ENCODE measurements at regions not wholly inside any gene's neighbourhood (a gene's known extent, or its start where the extent isn't known, plus 50 kb on each side); places are given as distances from the start of the nearest gene placed in this dataset.

DNA sequence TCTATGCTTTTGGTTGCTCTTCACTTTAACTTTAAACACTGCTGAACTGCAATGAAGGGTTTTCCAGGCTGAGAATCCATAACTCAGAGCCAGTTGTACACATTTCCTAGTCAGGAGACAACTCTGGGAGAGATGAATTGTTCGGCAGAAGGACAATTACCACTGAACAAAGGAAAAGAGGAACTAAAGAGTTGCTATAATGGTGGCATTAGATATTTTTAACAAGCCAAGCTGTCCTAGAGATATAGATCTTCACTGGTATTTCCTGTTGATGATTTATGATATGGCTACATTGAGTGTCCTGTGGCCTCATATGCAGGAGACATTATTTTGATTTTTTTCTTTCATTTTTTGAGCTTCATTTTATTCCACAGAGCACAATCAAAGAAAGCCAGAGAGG lies 219.1 kb upstream of the PCSK5 start:
- TF ChIP-seq EZH2 (IDR thresholded peaks at IDR 0.05; ENCODE audit: low read depth, unreplicated experiment) = no peak
- TF ChIP-seq, protein P1, sequence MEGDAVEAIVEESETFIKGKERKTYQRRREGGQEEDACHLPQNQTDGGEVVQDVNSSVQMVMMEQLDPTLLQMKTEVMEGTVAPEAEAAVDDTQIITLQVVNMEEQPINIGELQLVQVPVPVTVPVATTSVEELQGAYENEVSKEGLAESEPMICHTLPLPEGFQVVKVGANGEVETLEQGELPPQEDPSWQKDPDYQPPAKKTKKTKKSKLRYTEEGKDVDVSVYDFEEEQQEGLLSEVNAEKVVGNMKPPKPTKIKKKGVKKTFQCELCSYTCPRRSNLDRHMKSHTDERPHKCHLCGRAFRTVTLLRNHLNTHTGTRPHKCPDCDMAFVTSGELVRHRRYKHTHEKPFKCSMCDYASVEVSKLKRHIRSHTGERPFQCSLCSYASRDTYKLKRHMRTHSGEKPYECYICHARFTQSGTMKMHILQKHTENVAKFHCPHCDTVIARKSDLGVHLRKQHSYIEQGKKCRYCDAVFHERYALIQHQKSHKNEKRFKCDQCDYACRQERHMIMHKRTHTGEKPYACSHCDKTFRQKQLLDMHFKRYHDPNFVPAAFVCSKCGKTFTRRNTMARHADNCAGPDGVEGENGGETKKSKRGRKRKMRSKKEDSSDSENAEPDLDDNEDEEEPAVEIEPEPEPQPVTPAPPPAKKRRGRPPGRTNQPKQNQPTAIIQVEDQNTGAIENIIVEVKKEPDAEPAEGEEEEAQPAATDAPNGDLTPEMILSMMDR (conservative IDR thresholded peaks at IDR 0.05; ENCODE audit: low read depth in 2 of 2) = no peak
- TF ChIP-seq CREB1 (CRISPR knock-in tag; IDR thresholded peaks at IDR 0.05; ENCODE audit: low read depth) = no peak
- TF ChIP-seq JUNB (IDR thresholded peaks at IDR 0.05; ENCODE audit: unreplicated experiment) = no peak
- TF ChIP-seq POLR2AphosphoS5 (IDR thresholded peaks at IDR 0.05; ENCODE audit: low read depth) = no peak
- TF ChIP-seq NANOG (IDR thresholded peaks at IDR 0.05; ENCODE audit: borderline replicate concordance) = no peak
- no peak for TF ChIP-seq EZH2phosphoT487 (IDR thresholded peaks at IDR 0.05; ENCODE audit: unreplicated experiment)
- TF ChIP-seq, protein P2, sequence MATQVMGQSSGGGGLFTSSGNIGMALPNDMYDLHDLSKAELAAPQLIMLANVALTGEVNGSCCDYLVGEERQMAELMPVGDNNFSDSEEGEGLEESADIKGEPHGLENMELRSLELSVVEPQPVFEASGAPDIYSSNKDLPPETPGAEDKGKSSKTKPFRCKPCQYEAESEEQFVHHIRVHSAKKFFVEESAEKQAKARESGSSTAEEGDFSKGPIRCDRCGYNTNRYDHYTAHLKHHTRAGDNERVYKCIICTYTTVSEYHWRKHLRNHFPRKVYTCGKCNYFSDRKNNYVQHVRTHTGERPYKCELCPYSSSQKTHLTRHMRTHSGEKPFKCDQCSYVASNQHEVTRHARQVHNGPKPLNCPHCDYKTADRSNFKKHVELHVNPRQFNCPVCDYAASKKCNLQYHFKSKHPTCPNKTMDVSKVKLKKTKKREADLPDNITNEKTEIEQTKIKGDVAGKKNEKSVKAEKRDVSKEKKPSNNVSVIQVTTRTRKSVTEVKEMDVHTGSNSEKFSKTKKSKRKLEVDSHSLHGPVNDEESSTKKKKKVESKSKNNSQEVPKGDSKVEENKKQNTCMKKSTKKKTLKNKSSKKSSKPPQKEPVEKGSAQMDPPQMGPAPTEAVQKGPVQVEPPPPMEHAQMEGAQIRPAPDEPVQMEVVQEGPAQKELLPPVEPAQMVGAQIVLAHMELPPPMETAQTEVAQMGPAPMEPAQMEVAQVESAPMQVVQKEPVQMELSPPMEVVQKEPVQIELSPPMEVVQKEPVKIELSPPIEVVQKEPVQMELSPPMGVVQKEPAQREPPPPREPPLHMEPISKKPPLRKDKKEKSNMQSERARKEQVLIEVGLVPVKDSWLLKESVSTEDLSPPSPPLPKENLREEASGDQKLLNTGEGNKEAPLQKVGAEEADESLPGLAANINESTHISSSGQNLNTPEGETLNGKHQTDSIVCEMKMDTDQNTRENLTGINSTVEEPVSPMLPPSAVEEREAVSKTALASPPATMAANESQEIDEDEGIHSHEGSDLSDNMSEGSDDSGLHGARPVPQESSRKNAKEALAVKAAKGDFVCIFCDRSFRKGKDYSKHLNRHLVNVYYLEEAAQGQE (IDR thresholded peaks at IDR 0.05; ENCODE audit: unreplicated experiment) = no peak
- TF ChIP-seq, protein P3, sequence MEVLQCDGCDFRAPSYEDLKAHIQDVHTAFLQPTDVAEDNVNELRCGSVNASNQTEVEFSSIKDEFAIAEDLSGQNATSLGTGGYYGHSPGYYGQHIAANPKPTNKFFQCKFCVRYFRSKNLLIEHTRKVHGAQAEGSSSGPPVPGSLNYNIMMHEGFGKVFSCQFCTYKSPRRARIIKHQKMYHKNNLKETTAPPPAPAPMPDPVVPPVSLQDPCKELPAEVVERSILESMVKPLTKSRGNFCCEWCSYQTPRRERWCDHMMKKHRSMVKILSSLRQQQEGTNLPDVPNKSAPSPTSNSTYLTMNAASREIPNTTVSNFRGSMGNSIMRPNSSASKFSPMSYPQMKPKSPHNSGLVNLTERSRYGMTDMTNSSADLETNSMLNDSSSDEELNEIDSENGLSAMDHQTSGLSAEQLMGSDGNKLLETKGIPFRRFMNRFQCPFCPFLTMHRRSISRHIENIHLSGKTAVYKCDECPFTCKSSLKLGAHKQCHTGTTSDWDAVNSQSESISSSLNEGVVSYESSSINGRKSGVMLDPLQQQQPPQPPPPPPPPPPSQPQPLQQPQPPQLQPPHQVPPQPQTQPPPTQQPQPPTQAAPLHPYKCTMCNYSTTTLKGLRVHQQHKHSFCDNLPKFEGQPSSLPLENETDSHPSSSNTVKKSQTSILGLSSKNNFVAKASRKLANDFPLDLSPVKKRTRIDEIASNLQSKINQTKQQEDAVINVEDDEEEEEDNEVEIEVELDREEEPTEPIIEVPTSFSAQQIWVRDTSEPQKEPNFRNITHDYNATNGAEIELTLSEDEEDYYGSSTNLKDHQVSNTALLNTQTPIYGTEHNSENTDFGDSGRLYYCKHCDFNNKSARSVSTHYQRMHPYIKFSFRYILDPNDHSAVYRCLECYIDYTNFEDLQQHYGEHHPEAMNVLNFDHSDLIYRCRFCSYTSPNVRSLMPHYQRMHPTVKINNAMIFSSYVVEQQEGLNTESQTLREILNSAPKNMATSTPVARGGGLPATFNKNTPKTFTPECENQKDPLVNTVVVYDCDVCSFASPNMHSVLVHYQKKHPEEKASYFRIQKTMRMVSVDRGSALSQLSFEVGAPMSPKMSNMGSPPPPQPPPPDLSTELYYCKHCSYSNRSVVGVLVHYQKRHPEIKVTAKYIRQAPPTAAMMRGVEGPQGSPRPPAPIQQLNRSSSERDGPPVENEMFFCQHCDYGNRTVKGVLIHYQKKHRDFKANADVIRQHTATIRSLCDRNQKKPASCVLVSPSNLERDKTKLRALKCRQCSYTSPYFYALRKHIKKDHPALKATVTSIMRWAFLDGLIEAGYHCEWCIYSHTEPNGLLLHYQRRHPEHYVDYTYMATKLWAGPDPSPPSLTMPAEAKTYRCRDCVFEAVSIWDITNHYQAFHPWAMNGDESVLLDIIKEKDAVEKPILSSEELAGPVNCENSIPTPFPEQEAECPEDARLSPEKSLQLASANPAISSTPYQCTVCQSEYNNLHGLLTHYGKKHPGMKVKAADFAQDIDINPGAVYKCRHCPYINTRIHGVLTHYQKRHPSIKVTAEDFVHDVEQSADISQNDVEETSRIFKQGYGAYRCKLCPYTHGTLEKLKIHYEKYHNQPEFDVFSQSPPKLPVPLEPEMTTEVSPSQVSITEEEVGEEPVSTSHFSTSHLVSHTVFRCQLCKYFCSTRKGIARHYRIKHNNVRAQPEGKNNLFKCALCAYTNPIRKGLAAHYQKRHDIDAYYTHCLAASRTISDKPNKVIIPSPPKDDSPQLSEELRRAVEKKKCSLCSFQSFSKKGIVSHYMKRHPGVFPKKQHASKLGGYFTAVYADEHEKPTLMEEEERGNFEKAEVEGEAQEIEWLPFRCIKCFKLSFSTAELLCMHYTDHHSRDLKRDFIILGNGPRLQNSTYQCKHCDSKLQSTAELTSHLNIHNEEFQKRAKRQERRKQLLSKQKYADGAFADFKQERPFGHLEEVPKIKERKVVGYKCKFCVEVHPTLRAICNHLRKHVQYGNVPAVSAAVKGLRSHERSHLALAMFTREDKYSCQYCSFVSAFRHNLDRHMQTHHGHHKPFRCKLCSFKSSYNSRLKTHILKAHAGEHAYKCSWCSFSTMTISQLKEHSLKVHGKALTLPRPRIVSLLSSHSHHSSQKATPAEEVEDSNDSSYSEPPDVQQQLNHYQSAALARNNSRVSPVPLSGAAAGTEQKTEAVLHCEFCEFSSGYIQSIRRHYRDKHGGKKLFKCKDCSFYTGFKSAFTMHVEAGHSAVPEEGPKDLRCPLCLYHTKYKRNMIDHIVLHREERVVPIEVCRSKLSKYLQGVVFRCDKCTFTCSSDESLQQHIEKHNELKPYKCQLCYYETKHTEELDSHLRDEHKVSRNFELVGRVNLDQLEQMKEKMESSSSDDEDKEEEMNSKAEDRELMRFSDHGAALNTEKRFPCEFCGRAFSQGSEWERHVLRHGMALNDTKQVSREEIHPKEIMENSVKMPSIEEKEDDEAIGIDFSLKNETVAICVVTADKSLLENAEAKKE (CRISPR knock-in tag; IDR thresholded peaks at IDR 0.05) = no peak
